ENCODE measurements at regions not wholly inside any gene's neighbourhood (a gene's known extent, or its start where the extent isn't known, plus 50 kb on each side); places are given as distances from the start of the nearest gene placed in this dataset.
A peak's percentile ranks its signal among the peaks of the same experiment; 100 is the strongest.

DNA sequence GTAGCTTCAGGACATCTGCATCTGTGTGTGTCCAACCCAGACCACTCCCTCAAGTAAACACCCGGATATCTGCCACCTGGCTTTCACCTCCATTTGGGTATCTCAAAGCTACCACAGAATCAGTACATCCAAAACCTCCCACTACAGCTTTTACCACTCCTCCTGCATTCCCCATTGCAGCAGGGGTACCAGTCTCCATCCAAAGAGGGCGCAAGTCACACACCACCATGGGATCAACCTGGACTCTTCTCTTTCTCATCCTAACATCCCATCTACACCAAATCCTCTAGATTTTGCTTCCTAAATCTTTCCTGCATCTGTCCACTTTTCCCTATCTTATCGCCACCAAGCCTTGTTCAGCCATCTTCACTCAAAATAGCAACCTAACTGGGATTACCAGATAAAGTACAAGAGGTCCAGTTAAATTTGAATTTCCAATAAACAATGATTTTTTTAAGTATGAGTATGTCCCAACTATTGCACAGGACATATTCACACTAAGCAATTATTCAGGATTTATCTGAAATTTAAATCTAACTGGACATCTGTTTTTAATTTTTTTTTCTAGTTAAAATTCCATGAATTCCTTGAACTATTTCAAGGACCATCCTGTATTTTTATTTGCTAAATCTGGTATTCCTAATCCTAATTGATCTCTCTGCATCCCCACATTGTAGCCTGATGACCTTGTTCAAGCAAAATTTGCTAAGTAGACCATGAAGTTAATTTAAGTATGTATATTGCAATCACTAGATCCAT is 164.3 kb upstream of the MLN start:
- no peak overlapping the region for H3K4me3 ChIP-seq (ENCODE audit: low read length)
- no peak for DNase-seq (ENCODE audit: low read depth)
- TF ChIP-seq, protein P1, sequence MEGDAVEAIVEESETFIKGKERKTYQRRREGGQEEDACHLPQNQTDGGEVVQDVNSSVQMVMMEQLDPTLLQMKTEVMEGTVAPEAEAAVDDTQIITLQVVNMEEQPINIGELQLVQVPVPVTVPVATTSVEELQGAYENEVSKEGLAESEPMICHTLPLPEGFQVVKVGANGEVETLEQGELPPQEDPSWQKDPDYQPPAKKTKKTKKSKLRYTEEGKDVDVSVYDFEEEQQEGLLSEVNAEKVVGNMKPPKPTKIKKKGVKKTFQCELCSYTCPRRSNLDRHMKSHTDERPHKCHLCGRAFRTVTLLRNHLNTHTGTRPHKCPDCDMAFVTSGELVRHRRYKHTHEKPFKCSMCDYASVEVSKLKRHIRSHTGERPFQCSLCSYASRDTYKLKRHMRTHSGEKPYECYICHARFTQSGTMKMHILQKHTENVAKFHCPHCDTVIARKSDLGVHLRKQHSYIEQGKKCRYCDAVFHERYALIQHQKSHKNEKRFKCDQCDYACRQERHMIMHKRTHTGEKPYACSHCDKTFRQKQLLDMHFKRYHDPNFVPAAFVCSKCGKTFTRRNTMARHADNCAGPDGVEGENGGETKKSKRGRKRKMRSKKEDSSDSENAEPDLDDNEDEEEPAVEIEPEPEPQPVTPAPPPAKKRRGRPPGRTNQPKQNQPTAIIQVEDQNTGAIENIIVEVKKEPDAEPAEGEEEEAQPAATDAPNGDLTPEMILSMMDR (IDR thresholded peaks at IDR 0.05; ENCODE audit: insufficient read depth, low read depth, low read length, missing control alignments) = peak; percentile 16

GRCh38 chr6:33967265-33967767 is 163.5 kb upstream of the MLN start:
- TF ChIP-seq, protein P1 (IDR thresholded peaks at IDR 0.05; ENCODE audit: insufficient read depth, low read depth, low read length, missing control alignments) = no peak
- H3K4me3 ChIP-seq (ENCODE audit: low read length) = no peak overlapping the region
- DNase-seq (ENCODE audit: low read depth) = no peak

DNA sequence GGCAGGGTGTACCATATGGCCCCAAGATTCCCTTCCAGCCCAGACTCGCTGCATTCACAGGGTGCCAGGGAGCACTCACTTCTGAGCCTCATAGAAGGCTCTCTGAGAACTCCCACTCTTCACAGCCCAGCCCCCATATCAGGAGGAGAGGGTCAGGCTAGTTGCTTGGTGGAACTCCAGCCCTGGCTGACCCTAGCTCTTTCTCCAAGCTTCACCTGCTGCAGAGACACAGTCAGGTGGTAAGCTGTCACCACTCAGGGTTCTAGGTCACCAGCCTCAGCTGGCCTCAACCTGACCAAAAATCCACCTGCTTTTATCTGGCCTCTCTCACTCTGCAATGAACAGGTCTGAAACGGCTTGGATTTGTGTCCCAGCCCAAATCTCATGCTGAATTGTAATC is 162.7 kb upstream of the MLN start:
- TF ChIP-seq, protein P1 (IDR thresholded peaks at IDR 0.05; ENCODE audit: insufficient read depth, low read depth, low read length, missing control alignments) = no peak
- no peak overlapping the region for H3K4me3 ChIP-seq (ENCODE audit: low read length)
- no peak for DNase-seq (ENCODE audit: low read depth)

- TF ChIP-seq, protein P1 (IDR thresholded peaks at IDR 0.05; ENCODE audit: insufficient read depth, low read depth, low read length, missing control alignments) = no peak
- peak; percentile 57 for DNase-seq (ENCODE audit: low read depth)
- no peak overlapping the region for H3K4me3 ChIP-seq (ENCODE audit: low read length)
Observed at GRCh38 chr6:33965766-33966165, 162.0 kb upstream of the MLN start.

DNA sequence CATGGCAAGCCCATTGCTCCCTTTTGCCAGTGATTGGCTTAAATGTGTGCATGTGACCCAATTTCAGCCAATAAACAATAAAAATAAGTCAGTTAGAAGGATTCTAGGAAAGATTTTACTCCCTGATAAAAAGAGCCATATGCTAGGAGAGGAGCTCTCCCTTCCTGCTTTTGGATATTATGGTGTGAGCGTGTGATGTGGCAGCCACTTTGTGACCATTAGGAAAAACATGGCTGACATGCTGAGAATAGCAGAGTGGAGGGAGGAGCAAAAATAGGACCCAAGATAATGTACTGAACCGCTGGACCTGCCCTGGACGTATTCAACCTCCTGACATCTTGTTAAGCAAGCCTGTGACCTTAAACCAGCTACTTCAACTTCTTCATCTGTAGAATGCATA is 160.6 kb upstream of the MLN start:
- TF ChIP-seq, protein P1 (IDR thresholded peaks at IDR 0.05; ENCODE audit: insufficient read depth, low read depth, low read length, missing control alignments) = no peak
- no peak for DNase-seq (ENCODE audit: low read depth)
- no peak overlapping the region for H3K4me3 ChIP-seq (ENCODE audit: low read length)

DNA sequence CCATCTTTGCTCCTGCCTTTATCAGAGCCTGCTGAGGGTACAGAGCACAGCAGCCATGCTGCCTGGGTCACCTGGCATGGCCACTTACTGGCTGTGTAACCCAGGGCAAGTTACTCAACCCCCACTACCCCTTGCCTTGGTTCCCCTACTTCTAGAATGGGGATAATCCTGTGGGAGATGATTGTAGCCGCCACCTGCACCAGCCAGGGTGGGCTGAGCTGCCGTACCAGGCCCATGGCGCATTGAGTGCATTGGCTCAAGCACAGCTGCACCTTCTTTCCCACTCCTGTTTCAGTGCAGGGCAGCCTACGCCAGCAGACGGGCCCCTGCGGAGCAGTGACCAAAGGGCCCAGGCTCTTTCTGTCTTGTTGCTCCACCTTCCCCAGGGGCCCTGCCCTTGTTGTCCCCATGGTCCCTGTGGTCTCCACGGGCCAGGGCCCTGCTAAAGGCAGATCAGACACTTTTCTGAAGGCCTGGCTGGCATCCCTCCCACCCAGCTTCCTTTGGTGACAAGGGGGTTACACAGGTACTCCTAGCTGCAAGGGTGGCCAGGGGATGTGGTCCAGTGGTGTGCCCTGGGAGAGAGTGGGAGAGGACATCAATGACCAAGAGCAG is 159.4 kb upstream of the MLN start:
- DNase-seq (ENCODE audit: low read depth) = no peak
- TF ChIP-seq, protein P1 (IDR thresholded peaks at IDR 0.05; ENCODE audit: insufficient read depth, low read depth, low read length, missing control alignments) = no peak
- no peak overlapping the region for H3K4me3 ChIP-seq (ENCODE audit: low read length)

Data from epithelial cell of esophagus (primary cell).